Ovary (tissue), 3 donors: ENCODE measurements at regions not wholly inside any gene's neighbourhood (a gene's known extent, or its start where the extent isn't known, plus 50 kb on each side); places are given as distances from the start of the nearest gene placed in this dataset.

Source experiments
- EP300 ChIP-seq: sonication (generic); formaldehyde crosslinking; IDR thresholded peaks from one replicate; pipeline ENCODE4 v1.6.1; 2017; ENCODE audit warnings: antibody characterized with exemption
- POLR2A ChIP-seq: fragments of 450-650 bp; IDR thresholded peaks from one replicate; pipeline ENCODE4 v1.6.1; 2017; ENCODE audit warnings: antibody characterized with exemption, mild to moderate bottlenecking, moderate library complexity
- TF ChIP-seq, protein P1 (sequence below), 3 donors: fragments of 450-650 bp in 2 of 3; fragments of 200-600 bp in 1 of 3; IDR thresholded peaks; one replicate each; pipeline versions ENCODE4 v1.5.1 to v1.8.0; 2016 to 2022; ENCODE audit warnings: antibody characterized with exemption in 3 of 3, mild to moderate bottlenecking in 1 of 3
- donor health status: DM: no; HTN: no; CAD: no.

DNA sequence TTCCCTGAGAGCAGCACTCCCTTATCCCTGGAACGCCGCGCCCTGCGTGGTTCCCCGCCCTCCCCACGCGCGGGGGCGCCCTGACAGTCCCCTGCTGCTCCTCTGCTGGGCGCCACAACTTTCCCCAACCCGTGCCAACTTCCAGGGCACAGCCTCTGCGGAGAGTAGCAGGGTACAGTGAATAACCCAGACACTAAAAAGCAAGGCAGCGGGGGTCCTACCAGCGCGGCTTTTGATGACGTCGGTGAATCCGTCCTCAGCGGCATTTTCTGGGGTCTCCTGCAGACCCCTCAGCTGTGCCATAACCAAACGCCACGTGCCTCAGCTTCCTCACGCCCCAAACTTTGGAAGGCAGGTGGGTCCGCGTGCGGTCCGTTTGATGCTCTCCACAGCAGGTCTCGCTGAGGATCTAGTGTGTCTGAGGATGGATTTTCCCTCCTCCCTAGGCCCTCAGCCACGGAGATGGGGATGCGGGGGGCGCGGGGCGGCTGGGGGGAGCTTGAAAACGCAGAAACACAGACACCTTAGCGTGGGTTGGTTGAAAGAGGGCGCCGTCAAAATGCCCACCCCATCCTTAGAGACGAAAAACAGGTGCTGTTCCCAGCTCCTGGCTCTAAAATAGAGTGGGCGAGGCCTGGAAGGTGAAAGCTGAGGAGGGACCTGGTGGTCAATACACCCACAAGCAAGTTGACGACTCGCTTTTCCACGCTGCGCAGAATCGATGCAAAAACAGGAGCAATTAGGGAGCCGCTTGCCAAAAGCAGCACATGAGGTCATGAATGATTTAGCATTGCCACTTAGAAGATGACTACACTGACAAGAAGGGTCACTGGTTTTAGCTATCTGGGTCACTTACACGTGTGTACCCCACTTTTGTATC lies 405.6 kb downstream of the FAM47A start:
- TF ChIP-seq, protein P1, sequence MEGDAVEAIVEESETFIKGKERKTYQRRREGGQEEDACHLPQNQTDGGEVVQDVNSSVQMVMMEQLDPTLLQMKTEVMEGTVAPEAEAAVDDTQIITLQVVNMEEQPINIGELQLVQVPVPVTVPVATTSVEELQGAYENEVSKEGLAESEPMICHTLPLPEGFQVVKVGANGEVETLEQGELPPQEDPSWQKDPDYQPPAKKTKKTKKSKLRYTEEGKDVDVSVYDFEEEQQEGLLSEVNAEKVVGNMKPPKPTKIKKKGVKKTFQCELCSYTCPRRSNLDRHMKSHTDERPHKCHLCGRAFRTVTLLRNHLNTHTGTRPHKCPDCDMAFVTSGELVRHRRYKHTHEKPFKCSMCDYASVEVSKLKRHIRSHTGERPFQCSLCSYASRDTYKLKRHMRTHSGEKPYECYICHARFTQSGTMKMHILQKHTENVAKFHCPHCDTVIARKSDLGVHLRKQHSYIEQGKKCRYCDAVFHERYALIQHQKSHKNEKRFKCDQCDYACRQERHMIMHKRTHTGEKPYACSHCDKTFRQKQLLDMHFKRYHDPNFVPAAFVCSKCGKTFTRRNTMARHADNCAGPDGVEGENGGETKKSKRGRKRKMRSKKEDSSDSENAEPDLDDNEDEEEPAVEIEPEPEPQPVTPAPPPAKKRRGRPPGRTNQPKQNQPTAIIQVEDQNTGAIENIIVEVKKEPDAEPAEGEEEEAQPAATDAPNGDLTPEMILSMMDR (IDR thresholded peaks at IDR 0.05) = no peak
- TF ChIP-seq EP300 (no peak), POLR2A (no peak)
